H1 (cell line): ENCODE measurements at regions not wholly inside any gene's neighbourhood (a gene's known extent, or its start where the extent isn't known, plus 50 kb on each side); places are given as distances from the start of the nearest gene placed in this dataset.

ENCODE experiments used
- CTCF ChIA-PET: fragments of 300-600 bp; sonication (Branson Sonifier 250); formaldehyde crosslinking; loops from one replicate; lab custom pipeline; 2021; ENCODE audit not compliant: partially characterized antibody; lab: Charles Lee
- POLR2A ChIA-PET: fragments of 300-600 bp; sonication (Branson Sonifier 250); formaldehyde crosslinking; loops from one replicate; lab custom pipeline; 2021; ENCODE audit warnings: inconsistent platforms; ENCODE audit not compliant: partially characterized antibody; lab: Charles Lee
- DNase-seq, 2 experiments: peaks; one replicate each; pipeline versions ENCODE4 v3.0.0 to v3.0.0-alpha.2; 2010 to 2022; ENCODE audit warnings: low spot score in 2 of 2, low read depth in 1 of 2, mixed read lengths in 1 of 2
- FAIRE-seq: peaks from 2 replicates; lab custom pipeline; 2011; peaks lifted over from hg19 to GRCh38; lab: Jason Lieb, UNC
- H2AFZ ChIP-seq: 2 replicates; pipeline ENCODE4 v1.8.1; 2012; ENCODE audit warnings: low read length, inconsistent platforms
- H2AK5ac ChIP-seq: 2 replicates; pipeline ENCODE4 v1.6.1; 2013; ENCODE audit warnings: low read depth, low read length
- H2BK120ac ChIP-seq: replicated peaks from 2 replicates; pipeline ENCODE3; 2013; ENCODE audit warnings: low read depth, low read length, inconsistent platforms
- H2BK12ac ChIP-seq: 2 replicates; pipeline ENCODE4 v1.6.1; 2013; ENCODE audit warnings: low read depth, low read length
- H2BK15ac ChIP-seq: 2 replicates; pipeline ENCODE4 v1.6.1; 2013; ENCODE audit warnings: low read length
- H2BK20ac ChIP-seq: 2 replicates; pipeline ENCODE4 v1.6.1; 2013; ENCODE audit warnings: low read length
- H2BK5ac ChIP-seq: 2 replicates; pipeline ENCODE4 v1.6.1; 2013; ENCODE audit warnings: low read depth, low read length
- H3K14ac ChIP-seq: 2 replicates; pipeline ENCODE4 v1.6.1; 2013; ENCODE audit warnings: inconsistent platforms; ENCODE audit not compliant: insufficient read length
- H3K18ac ChIP-seq: 2 replicates; pipeline ENCODE4 v1.6.1; 2013; ENCODE audit warnings: low read length; ENCODE audit errors: extremely low read depth
- H3K23ac ChIP-seq: 2 replicates; pipeline ENCODE4 v1.6.1; 2013; ENCODE audit warnings: inconsistent platforms; ENCODE audit not compliant: insufficient read length
- H3K23me2 ChIP-seq: 2 replicates; pipeline ENCODE4 v1.6.1; 2013; ENCODE audit warnings: low read depth, low read length
- H3K27ac ChIP-seq: 2 replicates; pipeline ENCODE4 v1.6.1; 2011; ENCODE audit warnings: low read depth, low read length, inconsistent platforms
- H3K27me3 ChIP-seq, 4 experiments: replicated peaks in 1 of 4; 1 replicate in 1 of 4; 2 replicates in 3 of 4; pipeline versions ENCODE4 v1.6.1 to v1.8.1; 2011 to 2013; ENCODE audit warnings: low read length in 3 of 4, mild to moderate bottlenecking in 3 of 4, inconsistent platforms in 2 of 4, mixed read lengths in 2 of 4, moderate library complexity in 1 of 4; ENCODE audit not compliant: control insufficient read depth in 3 of 4, insufficient read depth in 3 of 4; ENCODE audit errors: extremely low read depth in 1 of 4
- H3K36me3 ChIP-seq, 4 experiments: 2 replicates each; pipeline versions ENCODE4 v1.6.1 to v1.8.1; 2011 to 2013; ENCODE audit warnings: mild to moderate bottlenecking in 4 of 4, low read length in 3 of 4, moderate library complexity in 2 of 4, control low read depth in 1 of 4, inconsistent platforms in 1 of 4; ENCODE audit not compliant: insufficient read depth in 4 of 4, control insufficient read depth in 2 of 4
- H3K4ac ChIP-seq: replicated peaks from 2 replicates; pipeline ENCODE3; 2013; ENCODE audit warnings: low read length, low read depth, mixed read lengths, inconsistent platforms; ENCODE audit not compliant: insufficient read length
- H3K4me1 ChIP-seq, 4 experiments: replicated peaks in 1 of 4; 1 replicate in 1 of 4; 2 replicates in 3 of 4; pipeline versions ENCODE4 v1.6.1 to v1.8.1; 2011 to 2013; ENCODE audit warnings: low read length in 3 of 4, inconsistent platforms in 2 of 4, mixed read lengths in 1 of 4; ENCODE audit not compliant: insufficient read depth in 4 of 4, control insufficient read depth in 3 of 4
- H3K4me2 ChIP-seq, 2 experiments: 2 replicates each; pipeline versions ENCODE4 v1.6.1 to v1.8.1; 2011 to 2013; ENCODE audit warnings: low read depth in 2 of 2, low read length in 2 of 2, control low read depth in 1 of 2, inconsistent platforms in 1 of 2, mild to moderate bottlenecking in 1 of 2; ENCODE audit not compliant: insufficient read depth in 1 of 2
- H3K4me3 ChIP-seq, 4 experiments: fragments of 200-600, 300-600 bp in 1 of 4; sonication (generic), shearing (Covaris generic), sonication (Bioruptor Twin) in 1 of 4; 2 replicates each; pipeline versions ENCODE4 v1.5.1 to v1.8.1; 2011 to 2016; ENCODE audit warnings: low read length in 4 of 4, low read depth in 3 of 4, control low read depth in 2 of 4, inconsistent platforms in 2 of 4, mild to moderate bottlenecking in 2 of 4, mixed read lengths in 1 of 4, moderate library complexity in 1 of 4; ENCODE audit not compliant: insufficient read depth in 2 of 4; ENCODE audit errors: extremely low read depth in 1 of 4
- H3K56ac ChIP-seq: replicated peaks from 2 replicates; pipeline ENCODE3; 2013; ENCODE audit warnings: low read depth, mild to moderate bottlenecking, mixed read lengths, low read length, inconsistent platforms; ENCODE audit not compliant: insufficient read length
- H3K79me1 ChIP-seq: 2 replicates; pipeline ENCODE4 v1.6.1; 2013; ENCODE audit warnings: low read depth, low read length, control low read depth
- H3K79me2 ChIP-seq, 2 experiments: 2 replicates each; pipeline versions ENCODE4 v1.6.1 to v1.8.1; 2012 to 2013; ENCODE audit warnings: low read length in 2 of 2, mild to moderate bottlenecking in 2 of 2, inconsistent platforms in 1 of 2; ENCODE audit not compliant: insufficient read depth in 2 of 2, control insufficient read depth in 1 of 2
- H3K9ac ChIP-seq, 4 experiments: replicated peaks in 1 of 4; 1 replicate in 1 of 4; 2 replicates in 3 of 4; pipeline versions ENCODE4 v1.6.1 to v1.8.1; 2011 to 2013; ENCODE audit warnings: low read depth in 3 of 4, low read length in 3 of 4, control low read depth in 2 of 4, mild to moderate bottlenecking in 2 of 4, moderate library complexity in 2 of 4, inconsistent platforms in 1 of 4; ENCODE audit errors: extremely low read depth in 1 of 4
- H3K9me3 ChIP-seq, 2 experiments: 2 replicates each; pipeline versions ENCODE4 v1.6.1 to v1.8.1; 2012 to 2013; ENCODE audit warnings: mild to moderate bottlenecking in 2 of 2, moderate library complexity in 2 of 2, control low read depth in 1 of 2, inconsistent platforms in 1 of 2, low read depth in 1 of 2, low read length in 1 of 2, mixed read lengths in 1 of 2; ENCODE audit not compliant: insufficient read depth in 2 of 2
- H4K20me1 ChIP-seq, 2 experiments: replicated peaks in 1 of 2; 2 replicates each; pipeline versions ENCODE3 to v1.8.1; 2011 to 2013; ENCODE audit warnings: inconsistent platforms in 2 of 2, low read length in 2 of 2, mild to moderate bottlenecking in 1 of 2; ENCODE audit not compliant: insufficient read depth in 2 of 2, control insufficient read depth in 1 of 2
- H4K5ac ChIP-seq: 2 replicates; pipeline ENCODE4 v1.6.1; 2013; ENCODE audit warnings: low read length, low read depth, mixed read lengths, inconsistent platforms; ENCODE audit not compliant: insufficient read length
- H4K8ac ChIP-seq: 2 replicates; pipeline ENCODE4 v1.8.0; 2013; ENCODE audit warnings: mild to moderate bottlenecking, moderate library complexity, low read length, inconsistent platforms; ENCODE audit not compliant: insufficient read depth; ENCODE audit errors: extremely low read depth
- H4K91ac ChIP-seq: replicated peaks from 2 replicates; pipeline ENCODE3; 2013; ENCODE audit warnings: low read length, mixed read lengths, inconsistent platforms; ENCODE audit not compliant: insufficient read length
- BCL11A ChIP-seq, 2 experiments: IDR thresholded peaks; one replicate each; pipeline ENCODE4 v1.6.1; 2011; ENCODE audit warnings: low read depth in 2 of 2, low read length in 2 of 2, mild to moderate bottlenecking in 2 of 2
- CBX8 ChIP-seq: fragments of 300-800, 300-1000 bp; sonication (generic); IDR thresholded peaks from 2 replicates; pipeline ENCODE4 v1.7.1; 2016; ENCODE audit warnings: low read depth, low read length, borderline replicate concordance
- CEBPB ChIP-seq: IDR thresholded peaks from 2 replicates; pipeline ENCODE4 v1.6.1; 2012; ENCODE audit warnings: low read depth, low read length
- CHD1 ChIP-seq: IDR thresholded peaks from 2 replicates; pipeline ENCODE4 v1.6.1; 2012; ENCODE audit warnings: low read depth, low read length, improper control_type of control experiment
- CTBP2 ChIP-seq: IDR thresholded peaks from 2 replicates; pipeline ENCODE4 v1.7.0; 2011; ENCODE audit warnings: borderline replicate concordance, mild to moderate bottlenecking, moderate library complexity, mixed read lengths, low read length; ENCODE audit not compliant: insufficient read depth, insufficient read length
- GABPA ChIP-seq: IDR thresholded peaks from 2 replicates; pipeline ENCODE4 v1.6.1; 2011; ENCODE audit warnings: mild to moderate bottlenecking, low read length, moderate library complexity, borderline replicate concordance; ENCODE audit not compliant: insufficient read depth
- HDAC6 ChIP-seq: IDR thresholded peaks from one replicate; pipeline ENCODE4 v1.7.1; 2012; ENCODE audit warnings: low read depth, mild to moderate bottlenecking, inconsistent platforms, low read length, moderate library complexity
- JUND ChIP-seq: IDR thresholded peaks from 2 replicates; pipeline ENCODE4 v1.6.1; 2011; ENCODE audit warnings: mild to moderate bottlenecking, improper control_type of control experiment, low read length
- KDM4A ChIP-seq: IDR thresholded peaks from one replicate; pipeline ENCODE4 v1.7.1; 2012; ENCODE audit warnings: low read depth, mild to moderate bottlenecking, moderate library complexity, low read length, inconsistent platforms; ENCODE audit not compliant: severe bottlenecking
- NANOG ChIP-seq: IDR thresholded peaks from 2 replicates; pipeline ENCODE4 v1.6.1; 2011; ENCODE audit warnings: low read length, low read depth, mild to moderate bottlenecking, inconsistent platforms; ENCODE audit not compliant: insufficient read depth, poor library complexity, severe bottlenecking
- POLR2AphosphoS5 ChIP-seq: IDR thresholded peaks from 2 replicates; pipeline ENCODE4 v1.6.1; 2011; ENCODE audit warnings: low read depth, low read length
- POU5F1 ChIP-seq: IDR thresholded peaks from 2 replicates; pipeline ENCODE4 v1.6.1; 2011; ENCODE audit warnings: low read depth, mild to moderate bottlenecking, low read length, moderate library complexity
- RBBP5 ChIP-seq: IDR thresholded peaks from 2 replicates; pipeline ENCODE4 v1.7.1; 2012; ENCODE audit warnings: low read depth, mild to moderate bottlenecking, inconsistent platforms, low read length, moderate library complexity, borderline replicate concordance
- SP1 ChIP-seq: IDR thresholded peaks from 2 replicates; pipeline ENCODE4 v1.6.1; 2011; ENCODE audit warnings: low read depth, low read length
- SRF ChIP-seq: IDR thresholded peaks from 2 replicates; pipeline ENCODE4 v1.6.1; 2011; ENCODE audit warnings: mild to moderate bottlenecking, low read depth, low read length, moderate library complexity
- TAF1 ChIP-seq: IDR thresholded peaks from 2 replicates; pipeline ENCODE4 v1.6.1; 2011; ENCODE audit warnings: mild to moderate bottlenecking, low read depth, low read length
- TAF7 ChIP-seq: optimal IDR thresholded peaks from 2 replicates; pipeline ENCODE3; 2011; ENCODE audit warnings: low read depth, mild to moderate bottlenecking, inconsistent platforms, low read length, moderate library complexity, borderline replicate concordance

DNA sequence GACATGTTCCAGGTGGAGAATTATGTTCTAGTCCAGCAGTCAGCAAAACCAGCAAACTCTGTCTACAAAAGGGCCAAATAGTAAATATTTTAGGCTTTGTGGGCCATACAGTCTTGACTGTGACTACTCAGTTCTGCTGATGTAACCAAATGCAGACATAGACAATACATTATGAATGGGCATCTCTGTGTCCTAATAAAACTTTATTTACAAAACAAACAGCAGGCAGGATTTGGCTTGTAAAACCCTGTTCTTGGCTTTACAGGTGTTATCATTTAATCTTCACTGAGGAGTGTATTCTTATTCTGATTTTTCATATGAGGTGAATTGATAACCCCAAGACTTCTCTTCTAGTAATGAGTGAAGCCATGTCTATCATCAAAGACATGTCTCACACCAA lies 278.6 kb downstream of the DUSP6 start:
- FAIRE-seq (no peak), DNase-seq (no peak)
- Histone ChIP-seq H3K79me1 (no peaks in the 10 kb centered on the region), H3K9me3 (no peaks in the 10 kb centered on the region), H3K18ac (no peak overlapping the region), H3K23ac (no peak overlapping the region), H2BK12ac (no peak overlapping the region), H4K5ac (no peak overlapping the region), H3K4me3 (no peak overlapping the region), H3K4me2 (no peak overlapping the region), H3K27me3 (peaks cover 0 to 1% (median 0%) of the 10 kb centered on the region in 4 experiments; a peak in 1 of 7 replicates), H3K56ac (no peak overlapping the region), H3K79me2 (no peaks in the 10 kb centered on the region), H4K91ac (no peak overlapping the region), H2AFZ (no peak overlapping the region), H3K14ac (no peak overlapping the region), H2AK5ac (no peak overlapping the region), H4K20me1 (no peaks in the 10 kb centered on the region), H3K27ac (no peak overlapping the region), H3K4ac (no peak overlapping the region), H3K9ac (no peak overlapping the region), H3K23me2 (no peaks in the 10 kb centered on the region), H2BK120ac (no peak overlapping the region), H2BK15ac (no peak overlapping the region), H2BK20ac (no peak overlapping the region), H3K36me3 (no peaks in the 10 kb centered on the region), H4K8ac (no peak overlapping the region), H3K4me1 (peaks cover 0 to 8% (median 4%) of the 10 kb centered on the region in 4 experiments; a peak in 4 of 7 replicates), H2BK5ac (no peak overlapping the region)
- POLR2A ChIA-PET = no interaction called here
- CTCF ChIA-PET = no interaction called here
- no peak for TF ChIP-seq CBX8
- no peak for TF ChIP-seq CTBP2
- no peak for TF ChIP-seq BCL11A (IDR thresholded peaks at IDR 0.05; ENCODE audit: low read depth in 2 of 2, low read length in 2 of 2)
- TF ChIP-seq KDM4A = no peak
- TF ChIP-seq RBBP5 = no peak
- TF ChIP-seq GABPA = no peak
- TF ChIP-seq POLR2AphosphoS5 = no peak
- TF ChIP-seq TAF7 = no peak
- no peak for TF ChIP-seq CHD1
- no peak for TF ChIP-seq CEBPB
- no peak for TF ChIP-seq SP1
- TF ChIP-seq SRF = no peak
- no peak for TF ChIP-seq HDAC6
- no peak for TF ChIP-seq POU5F1
- TF ChIP-seq NANOG = no peak
- no peak for TF ChIP-seq JUND
- no peak for TF ChIP-seq TAF1
